HepG2 (cell line): ENCODE measurements at regions not wholly inside any gene's neighbourhood (a gene's known extent, or its start where the extent isn't known, plus 50 kb on each side); places are given as distances from the start of the nearest gene placed in this dataset.

Experiments
- ATRX ChIP-seq: sonication (generic); formaldehyde crosslinking; IDR thresholded peaks from 2 replicates; pipeline ENCODE4 v1.4.0; 2020; ENCODE audit warnings: missing genetic modification reagents, borderline replicate concordance
- CREB1 ChIP-seq, 2 experiments: fragments of 450-650 bp in 1 of 2; IDR thresholded peaks; 2 replicates each; pipeline ENCODE4 v1.6.1; 2016 to 2017; ENCODE audit warnings: control low read depth in 1 of 2, mild to moderate bottlenecking in 1 of 2, missing compliant biosample characterization in 1 of 2, missing genetic modification characterization in 1 of 2
- ELF1 ChIP-seq: sonication (generic); formaldehyde crosslinking; IDR thresholded peaks from 2 replicates; pipeline ENCODE4 v1.4.0; 2020; ENCODE audit warnings: missing genetic modification reagents
- EZH2 ChIP-seq: conservative IDR thresholded peaks from 2 replicates; pipeline ENCODE4 v1.6.1; 2012; ENCODE audit warnings: mild to moderate bottlenecking, low read depth, low read length, moderate library complexity
- GTF3A ChIP-seq: sonication (generic); formaldehyde crosslinking; conservative IDR thresholded peaks from 2 replicates; pipeline ENCODE4 v1.4.0; 2020; ENCODE audit warnings: mild to moderate bottlenecking, missing genetic modification reagents
- PHF20 ChIP-seq: sonication (generic); formaldehyde crosslinking; IDR thresholded peaks from 2 replicates; pipeline ENCODE4 v1.5.0; 2020; ENCODE audit warnings: mild to moderate bottlenecking, missing genetic modification reagents
- SP2 ChIP-seq: sonication (generic); formaldehyde crosslinking; IDR thresholded peaks from 2 replicates; pipeline ENCODE4 v1.5.1; 2020; ENCODE audit warnings: mild to moderate bottlenecking, missing genetic modification reagents
- ZFYVE20 ChIP-seq: sonication (generic); formaldehyde crosslinking; IDR thresholded peaks from 2 replicates; pipeline ENCODE4 v1.8.0; 2023; ENCODE audit warnings: low read depth, mild to moderate bottlenecking, moderate library complexity, missing genetic modification reagents, borderline replicate concordance
- TF ChIP-seq, protein P1 (sequence below): sonication (generic); formaldehyde crosslinking; IDR thresholded peaks from 2 replicates; pipeline ENCODE4 v1.5.0; 2020; ENCODE audit warnings: mild to moderate bottlenecking, missing genetic modification reagents, moderate library complexity

DNA sequence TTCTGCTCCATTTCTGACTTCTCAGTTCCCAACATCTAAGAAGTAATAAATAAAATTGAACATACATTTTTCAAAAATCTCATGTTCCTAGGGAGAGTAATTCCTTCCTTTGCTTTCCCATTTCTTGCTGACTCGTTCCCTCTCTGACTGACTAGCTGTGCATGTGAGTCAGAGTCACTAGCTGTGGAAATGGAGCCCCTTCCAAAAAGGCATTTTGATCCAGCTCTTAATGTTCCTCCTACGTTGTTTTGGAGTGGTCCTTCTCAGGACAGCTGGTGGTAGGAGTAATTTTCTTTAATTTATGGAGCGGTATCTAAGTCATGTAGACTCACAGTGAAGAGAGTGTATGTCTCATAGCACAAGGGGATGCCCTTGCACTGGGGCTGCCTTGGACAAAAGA, 460.2 kb downstream of the GADD45G start:
- TF ChIP-seq PHF20 (no peak), GTF3A (CRISPR knock-in tag) (no peak), CREB1 (IDR thresholded peaks at IDR 0.05) (no peak), CREB1 (CRISPR knock-in tag; IDR thresholded peaks at IDR 0.05) (no peak), ZFYVE20 (CRISPR knock-in tag) (no peak), ELF1 (no peak), EZH2 (no peak), ATRX (CRISPR knock-in tag) (no peak), SP2 (no peak)
- TF ChIP-seq, protein P1, sequence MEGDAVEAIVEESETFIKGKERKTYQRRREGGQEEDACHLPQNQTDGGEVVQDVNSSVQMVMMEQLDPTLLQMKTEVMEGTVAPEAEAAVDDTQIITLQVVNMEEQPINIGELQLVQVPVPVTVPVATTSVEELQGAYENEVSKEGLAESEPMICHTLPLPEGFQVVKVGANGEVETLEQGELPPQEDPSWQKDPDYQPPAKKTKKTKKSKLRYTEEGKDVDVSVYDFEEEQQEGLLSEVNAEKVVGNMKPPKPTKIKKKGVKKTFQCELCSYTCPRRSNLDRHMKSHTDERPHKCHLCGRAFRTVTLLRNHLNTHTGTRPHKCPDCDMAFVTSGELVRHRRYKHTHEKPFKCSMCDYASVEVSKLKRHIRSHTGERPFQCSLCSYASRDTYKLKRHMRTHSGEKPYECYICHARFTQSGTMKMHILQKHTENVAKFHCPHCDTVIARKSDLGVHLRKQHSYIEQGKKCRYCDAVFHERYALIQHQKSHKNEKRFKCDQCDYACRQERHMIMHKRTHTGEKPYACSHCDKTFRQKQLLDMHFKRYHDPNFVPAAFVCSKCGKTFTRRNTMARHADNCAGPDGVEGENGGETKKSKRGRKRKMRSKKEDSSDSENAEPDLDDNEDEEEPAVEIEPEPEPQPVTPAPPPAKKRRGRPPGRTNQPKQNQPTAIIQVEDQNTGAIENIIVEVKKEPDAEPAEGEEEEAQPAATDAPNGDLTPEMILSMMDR = no peak
